GDM1 (cell line): ENCODE measurements at regions not wholly inside any gene's neighbourhood (a gene's known extent, or its start where the extent isn't known, plus 50 kb on each side); places are given as distances from the start of the nearest gene placed in this dataset.

Experiments
- DNase-seq: peaks from one replicate; lab custom pipeline; 2025; lab: John Stamatoyannopoulos, UW

- no peak for DNase-seq
These were observed 255.1 kb upstream of the VEGFC start for GRCh38 chr4:177047851-177048174.

- DNase-seq, result peak; percentile 16
These were observed 258.1 kb upstream of the NEIL3 start for GRCh38 chr4:177051473-177052060.

GRCh38 chr4:177052211-177052934 lies 257.3 kb upstream of the NEIL3 start:
- no peak for DNase-seq

- no peak for DNase-seq
These were observed 252.5 kb upstream of the NEIL3 start for GRCh38 chr4:177057186-177057585.

- DNase-seq, result no peak
These were observed 245.6 kb upstream of the NEIL3 start for GRCh38 chr4:177064116-177064515.

GRCh38 chr4:177064729-177065394 lies 244.8 kb upstream of the NEIL3 start:
- no peak for DNase-seq

- DNase-seq, result no peak
These were observed 242.9 kb upstream of the NEIL3 start for GRCh38 chr4:177066746-177067145.

GRCh38 chr4:177070533-177071058 lies 239.1 kb upstream of the NEIL3 start:
- DNase-seq, result no peak

GRCh38 chr4:177077095-177077971 lies 232.3 kb upstream of the NEIL3 start:
- no peak for DNase-seq

GRCh38 chr4:177079327-177079726 lies 230.3 kb upstream of the NEIL3 start:
- DNase-seq, result no peak

- DNase-seq, result no peak
These were observed 229.3 kb upstream of the NEIL3 start for GRCh38 chr4:177080388-177080787.

- DNase-seq, result no peak
These were observed 222.6 kb upstream of the NEIL3 start for GRCh38 chr4:177087060-177087459.

- DNase-seq, result no peak
These were observed 222.2 kb upstream of the NEIL3 start for GRCh38 chr4:177087499-177087898.

GRCh38 chr4:177091515-177091914 lies 218.2 kb upstream of the NEIL3 start:
- DNase-seq, result no peak

- no peak for DNase-seq
These were observed 216.9 kb upstream of the NEIL3 start for GRCh38 chr4:177092807-177093206.

- DNase-seq, result no peak
These were observed 215.7 kb upstream of the NEIL3 start for GRCh38 chr4:177093964-177094363.

GRCh38 chr4:177097291-177097690 lies 212.4 kb upstream of the NEIL3 start:
- no peak for DNase-seq

- no peak for DNase-seq
These were observed 210.5 kb upstream of the NEIL3 start for GRCh38 chr4:177099211-177099610.

GRCh38 chr4:177100307-177100706 lies 209.4 kb upstream of the NEIL3 start:
- DNase-seq, result no peak

- DNase-seq, result no peak
These were observed 206.1 kb upstream of the NEIL3 start for GRCh38 chr4:177103619-177104018.

GRCh38 chr4:177105536-177105935 lies 204.1 kb upstream of the NEIL3 start:
- DNase-seq, result no peak

GRCh38 chr4:177107288-177107921 lies 202.3 kb upstream of the NEIL3 start:
- DNase-seq, result no peak
